ENCODE measurements at regions not wholly inside any gene's neighbourhood (a gene's known extent, or its start where the extent isn't known, plus 50 kb on each side); places are given as distances from the start of the nearest gene placed in this dataset.
A peak's percentile ranks its signal among the peaks of the same experiment; 100 is the strongest.

DNA sequence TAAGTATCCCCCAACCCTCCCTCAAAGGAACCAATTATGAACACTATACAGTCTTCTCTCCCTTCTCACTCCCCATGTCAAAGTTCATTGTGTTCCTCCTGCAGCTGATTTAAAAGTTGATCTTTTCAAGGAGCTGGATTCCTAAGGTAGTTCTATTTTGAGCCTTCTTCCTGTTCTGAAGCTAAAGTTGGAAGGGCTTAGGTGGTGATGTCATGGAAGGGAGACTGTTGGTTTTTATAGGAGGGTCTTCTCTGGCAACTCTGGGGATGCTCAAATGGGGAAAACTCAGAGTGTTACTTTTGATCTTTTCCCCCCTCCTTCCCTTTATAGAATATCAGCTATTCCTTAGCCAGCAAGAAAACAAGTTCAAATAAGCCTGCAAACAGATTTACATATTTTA, 83.0 kb upstream of the AK4 start:
- no peaks in the 10 kb centered on the region for H3K9me2 ChIP-seq (ENCODE audit: insufficient read depth, low read length)
- H3K9ac ChIP-seq (ENCODE audit: low read length) = peak overlapping the region; percentile 92
- peak overlapping the region; percentile 63 for H3K4me2 ChIP-seq (ENCODE audit: low read length)
- no peak overlapping the region for H3K27ac ChIP-seq (ENCODE audit: low read length)
- H3F3A ChIP-seq (ENCODE audit: insufficient read depth, low read length, poor library complexity, severe bottlenecking) = peaks cover 3% of the 10 kb centered on the region
- TF ChIP-seq MXI1 (conservative IDR thresholded peaks at IDR 0.05; ENCODE audit: poor library complexity, severe bottlenecking) (no peak), SMC3 (conservative IDR thresholded peaks at IDR 0.05; ENCODE audit: poor library complexity) (no peak), POLR2AphosphoS5 (IDR thresholded peaks at IDR 0.05) (no peak), EZH2 (IDR thresholded peaks at IDR 0.05; ENCODE audit: borderline replicate concordance, insufficient read depth, low read length, poor library complexity, severe bottlenecking) (no peak), RAD21 (conservative IDR thresholded peaks at IDR 0.05) (no peak), EP300 (conservative IDR thresholded peaks at IDR 0.05; ENCODE audit: poor library complexity, severe bottlenecking) (no peak), TAF1 (IDR thresholded peaks at IDR 0.05; ENCODE audit: low read depth) (no peak)
- TF ChIP-seq, protein P1, sequence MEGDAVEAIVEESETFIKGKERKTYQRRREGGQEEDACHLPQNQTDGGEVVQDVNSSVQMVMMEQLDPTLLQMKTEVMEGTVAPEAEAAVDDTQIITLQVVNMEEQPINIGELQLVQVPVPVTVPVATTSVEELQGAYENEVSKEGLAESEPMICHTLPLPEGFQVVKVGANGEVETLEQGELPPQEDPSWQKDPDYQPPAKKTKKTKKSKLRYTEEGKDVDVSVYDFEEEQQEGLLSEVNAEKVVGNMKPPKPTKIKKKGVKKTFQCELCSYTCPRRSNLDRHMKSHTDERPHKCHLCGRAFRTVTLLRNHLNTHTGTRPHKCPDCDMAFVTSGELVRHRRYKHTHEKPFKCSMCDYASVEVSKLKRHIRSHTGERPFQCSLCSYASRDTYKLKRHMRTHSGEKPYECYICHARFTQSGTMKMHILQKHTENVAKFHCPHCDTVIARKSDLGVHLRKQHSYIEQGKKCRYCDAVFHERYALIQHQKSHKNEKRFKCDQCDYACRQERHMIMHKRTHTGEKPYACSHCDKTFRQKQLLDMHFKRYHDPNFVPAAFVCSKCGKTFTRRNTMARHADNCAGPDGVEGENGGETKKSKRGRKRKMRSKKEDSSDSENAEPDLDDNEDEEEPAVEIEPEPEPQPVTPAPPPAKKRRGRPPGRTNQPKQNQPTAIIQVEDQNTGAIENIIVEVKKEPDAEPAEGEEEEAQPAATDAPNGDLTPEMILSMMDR (IDR thresholded peaks at IDR 0.05; ENCODE audit: poor library complexity, severe bottlenecking) = no peak
- TF ChIP-seq, protein P2, sequence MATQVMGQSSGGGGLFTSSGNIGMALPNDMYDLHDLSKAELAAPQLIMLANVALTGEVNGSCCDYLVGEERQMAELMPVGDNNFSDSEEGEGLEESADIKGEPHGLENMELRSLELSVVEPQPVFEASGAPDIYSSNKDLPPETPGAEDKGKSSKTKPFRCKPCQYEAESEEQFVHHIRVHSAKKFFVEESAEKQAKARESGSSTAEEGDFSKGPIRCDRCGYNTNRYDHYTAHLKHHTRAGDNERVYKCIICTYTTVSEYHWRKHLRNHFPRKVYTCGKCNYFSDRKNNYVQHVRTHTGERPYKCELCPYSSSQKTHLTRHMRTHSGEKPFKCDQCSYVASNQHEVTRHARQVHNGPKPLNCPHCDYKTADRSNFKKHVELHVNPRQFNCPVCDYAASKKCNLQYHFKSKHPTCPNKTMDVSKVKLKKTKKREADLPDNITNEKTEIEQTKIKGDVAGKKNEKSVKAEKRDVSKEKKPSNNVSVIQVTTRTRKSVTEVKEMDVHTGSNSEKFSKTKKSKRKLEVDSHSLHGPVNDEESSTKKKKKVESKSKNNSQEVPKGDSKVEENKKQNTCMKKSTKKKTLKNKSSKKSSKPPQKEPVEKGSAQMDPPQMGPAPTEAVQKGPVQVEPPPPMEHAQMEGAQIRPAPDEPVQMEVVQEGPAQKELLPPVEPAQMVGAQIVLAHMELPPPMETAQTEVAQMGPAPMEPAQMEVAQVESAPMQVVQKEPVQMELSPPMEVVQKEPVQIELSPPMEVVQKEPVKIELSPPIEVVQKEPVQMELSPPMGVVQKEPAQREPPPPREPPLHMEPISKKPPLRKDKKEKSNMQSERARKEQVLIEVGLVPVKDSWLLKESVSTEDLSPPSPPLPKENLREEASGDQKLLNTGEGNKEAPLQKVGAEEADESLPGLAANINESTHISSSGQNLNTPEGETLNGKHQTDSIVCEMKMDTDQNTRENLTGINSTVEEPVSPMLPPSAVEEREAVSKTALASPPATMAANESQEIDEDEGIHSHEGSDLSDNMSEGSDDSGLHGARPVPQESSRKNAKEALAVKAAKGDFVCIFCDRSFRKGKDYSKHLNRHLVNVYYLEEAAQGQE (IDR thresholded peaks at IDR 0.05; ENCODE audit: borderline replicate concordance) = no peak
- no peaks in the 10 kb centered on the region for H3K9me3 ChIP-seq (ENCODE audit: low read length)
- H3K27me3 ChIP-seq (ENCODE audit: insufficient read depth, low read depth, low read length) = no peaks in the 10 kb centered on the region
- H3K4me3 ChIP-seq (ENCODE audit: low read length) = peak overlapping the region; percentile 94
- peaks cover 56% of the 10 kb centered on the region for H3K79me2 ChIP-seq (replicated peaks; ENCODE audit: insufficient read depth, low read length)
- H4K20me1 ChIP-seq (ENCODE audit: insufficient read depth) = peaks cover 5% of the 10 kb centered on the region
- H2AFZ ChIP-seq (ENCODE audit: low read depth, low read length) = no peak overlapping the region
- no peaks in the 10 kb centered on the region for H3K36me3 ChIP-seq (ENCODE audit: insufficient read depth, low read length)

DNA sequence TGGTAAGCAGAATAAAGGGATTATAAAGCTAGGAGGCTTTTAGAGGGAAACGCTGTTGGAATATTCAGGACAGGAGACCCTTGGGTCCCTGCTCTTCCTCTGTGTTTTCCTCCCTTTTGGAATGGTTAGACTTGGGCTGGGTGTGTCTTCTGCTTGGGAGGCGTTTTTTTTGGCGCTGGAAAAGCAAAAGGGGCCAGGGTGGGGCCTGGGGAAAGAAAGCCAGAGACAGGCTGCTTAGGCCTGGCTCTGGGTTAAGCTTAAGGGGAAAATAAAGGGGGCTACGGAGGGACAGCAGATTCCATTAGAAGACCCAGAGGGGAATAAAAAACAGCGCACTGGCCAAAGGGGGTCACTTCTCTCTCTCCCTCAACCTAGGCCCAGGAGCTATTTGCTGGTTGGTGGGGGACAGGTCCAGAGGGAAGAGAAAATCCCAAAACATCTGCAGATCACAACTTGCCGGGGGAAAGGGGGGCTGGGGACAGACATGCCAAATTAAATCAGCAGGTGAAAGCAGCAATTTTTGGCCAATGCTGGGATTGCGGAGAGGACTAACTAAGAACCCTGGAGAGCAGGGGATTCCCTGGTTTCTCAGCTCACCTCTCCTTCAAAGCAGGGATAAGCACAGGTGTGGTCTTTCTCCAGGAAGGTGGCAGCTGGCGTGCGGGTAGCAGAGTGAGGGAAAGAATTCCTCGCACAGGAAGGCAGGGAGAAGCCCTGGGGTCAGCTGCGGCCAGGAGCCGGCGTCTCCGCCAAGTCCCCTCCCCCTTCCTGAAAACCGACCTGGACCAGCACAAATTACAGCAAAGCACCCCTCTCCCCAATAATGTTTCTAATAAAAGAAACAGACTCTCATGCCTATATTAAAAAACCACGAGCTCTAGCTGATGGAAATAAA, 82.2 kb upstream of the AK4 start:
- TF ChIP-seq EP300 (conservative IDR thresholded peaks at IDR 0.05; ENCODE audit: poor library complexity, severe bottlenecking) (no peak), SMC3 (conservative IDR thresholded peaks at IDR 0.05; ENCODE audit: poor library complexity) (no peak), EZH2 (IDR thresholded peaks at IDR 0.05; ENCODE audit: borderline replicate concordance, insufficient read depth, low read length, poor library complexity, severe bottlenecking) (no peak), MXI1 (conservative IDR thresholded peaks at IDR 0.05; ENCODE audit: poor library complexity, severe bottlenecking) (no peak), POLR2AphosphoS5 (IDR thresholded peaks at IDR 0.05) (no peak), TAF1 (IDR thresholded peaks at IDR 0.05; ENCODE audit: low read depth) (no peak), RAD21 (conservative IDR thresholded peaks at IDR 0.05) (no peak)
- TF ChIP-seq, protein P1 (IDR thresholded peaks at IDR 0.05; ENCODE audit: poor library complexity, severe bottlenecking) = no peak
- TF ChIP-seq, protein P2 (IDR thresholded peaks at IDR 0.05; ENCODE audit: borderline replicate concordance) = no peak
- Histone ChIP-seq H3K27me3 (ENCODE audit: insufficient read depth, low read depth, low read length) (no peaks in the 10 kb centered on the region), H3K4me3 (ENCODE audit: low read length) (peak overlapping the region; percentile 94), H3K9ac (ENCODE audit: low read length) (peak overlapping the region; percentile 92), H3F3A (ENCODE audit: insufficient read depth, low read length, poor library complexity, severe bottlenecking) (peaks cover 3% of the 10 kb centered on the region), H3K36me3 (ENCODE audit: insufficient read depth, low read length) (no peaks in the 10 kb centered on the region), H3K4me2 (ENCODE audit: low read length) (peak overlapping the region; percentile 63), H3K79me2 (replicated peaks; ENCODE audit: insufficient read depth, low read length) (peaks cover 56% of the 10 kb centered on the region), H3K27ac (ENCODE audit: low read length) (peak overlapping the region; percentile 81), H2AFZ (ENCODE audit: low read depth, low read length) (peak overlapping the region; percentile 59), H4K20me1 (ENCODE audit: insufficient read depth) (peaks cover under 1% of the 10 kb centered on the region), H3K9me2 (ENCODE audit: insufficient read depth, low read length) (no peaks in the 10 kb centered on the region), H3K9me3 (ENCODE audit: low read length) (no peaks in the 10 kb centered on the region)
